ENCODE measurements at regions not wholly inside any gene's neighbourhood (a gene's known extent, or its start where the extent isn't known, plus 50 kb on each side); places are given as distances from the start of the nearest gene placed in this dataset.
"Not testable (repeated sequence)": the region's sequence is repeated elsewhere in the genome, so short reads cannot be mapped to it uniquely, and the experiment has no call there.

DNA sequence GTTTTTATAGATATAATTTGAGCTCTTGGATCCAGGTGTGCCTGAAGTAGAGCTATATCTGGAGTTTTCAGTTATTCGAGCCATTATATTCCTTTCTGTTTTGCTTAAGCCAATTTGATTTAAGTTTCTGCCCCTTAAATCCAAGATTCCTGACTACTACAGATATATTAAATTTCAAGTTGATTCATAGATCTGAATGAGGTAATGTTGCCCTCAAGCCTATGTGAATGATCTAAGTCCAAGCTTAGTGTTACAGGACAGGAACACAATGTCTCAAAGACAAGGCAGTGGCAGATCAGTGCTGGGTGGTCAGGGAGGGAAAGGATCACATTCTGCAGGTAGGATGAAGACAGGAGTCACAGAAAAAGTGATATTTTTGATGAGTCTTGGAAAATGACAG is 75.7 kb upstream of the CTBP2 start:
- H3K9ac ChIP-seq (ENCODE audit: insufficient read depth in 1 of 2, low read length in 2 of 2): no peak overlapping the region
- peaks cover 0 to 4% (median 0%) of the 10 kb centered on the region in 5 donors for H3K4me1 ChIP-seq (ENCODE audit: control insufficient read depth in 5 of 5, insufficient read depth in 5 of 5, low read length in 5 of 5)
- ATAC-seq (ENCODE audit: insufficient read depth, low FRiP score) (no peak), DNase-seq (no peak)
- H3K36me3 ChIP-seq (ENCODE audit: control insufficient read depth in 4 of 4, insufficient read depth in 4 of 4, low read length in 4 of 4): no peaks in the 10 kb centered on the region
- H3K9me3 ChIP-seq (ENCODE audit: control insufficient read depth in 4 of 4, insufficient read depth in 3 of 4, low read length in 3 of 4): peaks cover 0 to 3% (median 0%) of the 10 kb centered on the region in 4 donors
- H3K4me3 ChIP-seq: no peak overlapping the region
- 96 to 97% methylated on average over 1 of the region's 1 CpG for WGBS, 2 donors
- TF ChIP-seq, protein P1, sequence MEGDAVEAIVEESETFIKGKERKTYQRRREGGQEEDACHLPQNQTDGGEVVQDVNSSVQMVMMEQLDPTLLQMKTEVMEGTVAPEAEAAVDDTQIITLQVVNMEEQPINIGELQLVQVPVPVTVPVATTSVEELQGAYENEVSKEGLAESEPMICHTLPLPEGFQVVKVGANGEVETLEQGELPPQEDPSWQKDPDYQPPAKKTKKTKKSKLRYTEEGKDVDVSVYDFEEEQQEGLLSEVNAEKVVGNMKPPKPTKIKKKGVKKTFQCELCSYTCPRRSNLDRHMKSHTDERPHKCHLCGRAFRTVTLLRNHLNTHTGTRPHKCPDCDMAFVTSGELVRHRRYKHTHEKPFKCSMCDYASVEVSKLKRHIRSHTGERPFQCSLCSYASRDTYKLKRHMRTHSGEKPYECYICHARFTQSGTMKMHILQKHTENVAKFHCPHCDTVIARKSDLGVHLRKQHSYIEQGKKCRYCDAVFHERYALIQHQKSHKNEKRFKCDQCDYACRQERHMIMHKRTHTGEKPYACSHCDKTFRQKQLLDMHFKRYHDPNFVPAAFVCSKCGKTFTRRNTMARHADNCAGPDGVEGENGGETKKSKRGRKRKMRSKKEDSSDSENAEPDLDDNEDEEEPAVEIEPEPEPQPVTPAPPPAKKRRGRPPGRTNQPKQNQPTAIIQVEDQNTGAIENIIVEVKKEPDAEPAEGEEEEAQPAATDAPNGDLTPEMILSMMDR (IDR thresholded peaks at IDR 0.05; ENCODE audit: control extremely low read depth, extremely low read depth): no peak
- no peaks in the 10 kb centered on the region for H3K27me3 ChIP-seq (ENCODE audit: control insufficient read depth in 3 of 3, insufficient read depth in 3 of 3, low read length in 2 of 3)
- no peak overlapping the region for H3K27ac ChIP-seq (ENCODE audit: low read depth in 1 of 2, low read length in 1 of 2)

DNA sequence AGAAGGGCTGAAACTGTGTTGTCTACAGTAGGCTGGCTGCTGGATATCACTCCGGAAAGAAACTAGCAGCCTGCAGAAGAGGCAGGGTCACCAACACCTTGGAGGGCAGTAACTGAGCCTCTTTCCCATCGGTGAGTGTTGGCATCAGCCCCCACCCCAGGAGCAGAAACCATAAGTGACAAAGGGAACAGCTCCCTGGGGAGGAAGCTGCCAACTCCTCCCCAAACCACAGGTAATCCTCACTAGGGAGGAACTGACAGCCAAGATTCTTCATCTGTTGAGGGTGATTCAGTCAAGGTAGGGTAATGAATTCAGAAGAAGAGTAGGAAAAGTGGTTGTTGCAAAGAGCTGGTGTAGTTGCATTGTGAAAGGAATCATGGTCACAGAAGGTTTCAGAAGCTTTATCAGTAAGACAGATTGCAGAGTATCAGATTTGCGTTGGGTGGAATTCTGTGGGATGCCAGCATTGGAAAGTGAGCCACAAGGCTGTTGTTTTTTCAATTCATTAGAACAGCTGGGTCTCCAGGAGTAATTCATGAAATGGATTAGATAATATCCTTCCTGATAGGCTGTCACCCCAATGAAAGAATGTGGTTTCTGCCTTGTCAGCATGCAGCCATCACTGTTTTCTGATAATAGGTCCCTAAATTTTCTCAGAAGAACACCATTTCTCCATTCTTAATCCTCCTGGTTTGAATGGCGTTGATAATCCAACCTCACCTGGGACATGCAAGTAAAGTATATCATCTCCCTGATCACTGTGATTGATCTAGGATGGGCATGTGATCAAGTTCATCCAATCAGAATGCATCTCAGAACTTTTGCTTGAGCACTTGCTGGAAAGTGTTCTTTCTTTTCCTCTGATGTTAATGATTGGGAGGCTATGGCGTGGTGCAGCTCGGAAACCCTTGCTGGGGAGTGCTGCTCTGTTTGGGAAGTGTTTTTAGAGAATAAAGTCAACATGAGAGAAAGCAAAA is 75.0 kb upstream of the CTBP2 start:
- Histone ChIP-seq H3K4me3 (no peak overlapping the region), H3K27me3 (ENCODE audit: control insufficient read depth in 3 of 3, insufficient read depth in 3 of 3, low read length in 2 of 3) (no peaks in the 10 kb centered on the region), H3K9ac (ENCODE audit: insufficient read depth in 1 of 2, low read length in 2 of 2) (no peak overlapping the region), H3K27ac (ENCODE audit: low read depth in 1 of 2, low read length in 1 of 2) (no peak overlapping the region), H3K4me1 (ENCODE audit: control insufficient read depth in 5 of 5, insufficient read depth in 5 of 5, low read length in 5 of 5) (peaks cover 0 to 4% (median 0%) of the 10 kb centered on the region in 5 donors), H3K9me3 (ENCODE audit: control insufficient read depth in 4 of 4, insufficient read depth in 3 of 4, low read length in 3 of 4) (peaks cover 0 to 3% (median 0%) of the 10 kb centered on the region in 4 donors), H3K36me3 (ENCODE audit: control insufficient read depth in 4 of 4, insufficient read depth in 4 of 4, low read length in 4 of 4) (no peaks in the 10 kb centered on the region)
- 77 to 80% methylated on average over 6 of the region's 6 CpGs for WGBS, 2 donors
- TF ChIP-seq, protein P1 (IDR thresholded peaks at IDR 0.05; ENCODE audit: control extremely low read depth, extremely low read depth): no peak
- no peak for ATAC-seq (ENCODE audit: insufficient read depth, low FRiP score)
- DNase-seq: no peak

DNA sequence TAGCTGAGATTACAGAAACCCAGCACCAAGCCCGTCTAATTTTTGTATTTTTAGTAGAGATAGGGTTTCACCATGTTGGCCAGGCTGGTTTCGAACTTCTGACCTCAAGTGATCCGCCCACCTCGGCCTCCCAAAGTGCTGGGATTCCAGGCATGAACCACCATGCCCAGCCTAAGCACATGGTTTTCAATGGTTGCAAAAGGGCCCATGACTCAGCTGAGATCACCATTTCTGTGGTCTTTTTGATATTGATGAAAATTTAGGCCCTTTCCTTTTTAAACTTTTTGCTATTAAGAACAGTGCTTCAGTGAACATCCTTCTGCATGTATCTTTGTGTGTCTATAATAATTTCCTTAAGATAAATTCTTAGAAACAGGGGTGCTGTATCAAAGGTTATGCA is 74.2 kb upstream of the CTBP2 start:
- not testable (repeated sequence) for H3K27ac ChIP-seq (ENCODE audit: low read depth in 1 of 2, low read length in 1 of 2); H3K9me3 ChIP-seq (ENCODE audit: control insufficient read depth in 4 of 4, insufficient read depth in 3 of 4, low read length in 3 of 4); ATAC-seq (ENCODE audit: insufficient read depth, low FRiP score); H3K36me3 ChIP-seq (ENCODE audit: control insufficient read depth in 4 of 4, insufficient read depth in 4 of 4, low read length in 4 of 4); H3K4me1 ChIP-seq (ENCODE audit: control insufficient read depth in 5 of 5, insufficient read depth in 5 of 5, low read length in 5 of 5); DNase-seq; H3K27me3 ChIP-seq (ENCODE audit: control insufficient read depth in 3 of 3, insufficient read depth in 3 of 3, low read length in 2 of 3); H3K4me3 ChIP-seq; H3K9ac ChIP-seq (ENCODE audit: insufficient read depth in 1 of 2, low read length in 2 of 2)
- WGBS, 2 donors: 88 to 89% methylated on average over 4 of the region's 4 CpGs

DNA sequence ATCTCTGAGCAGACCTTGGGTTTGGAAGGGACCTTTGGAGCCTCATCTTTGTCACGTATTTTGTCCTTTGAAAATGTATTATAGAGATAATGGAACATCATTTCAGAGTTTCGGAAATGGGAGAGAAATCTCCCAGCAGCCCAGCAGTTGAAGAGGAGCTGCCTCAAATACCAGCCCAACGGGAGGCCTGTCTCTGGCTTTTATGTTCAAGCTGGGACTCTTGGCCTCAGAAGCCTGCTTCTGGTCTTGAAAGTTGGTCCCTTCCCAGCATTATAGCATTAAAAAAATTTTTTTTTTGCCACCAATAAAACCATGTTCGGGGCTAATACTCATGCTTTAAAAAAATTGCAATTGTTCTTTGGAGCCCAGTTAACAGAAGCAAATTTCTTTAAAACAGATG is 73.4 kb upstream of the CTBP2 start:
- TF ChIP-seq, protein P1 (IDR thresholded peaks at IDR 0.05; ENCODE audit: control extremely low read depth, extremely low read depth): no peak
- no peaks in the 10 kb centered on the region for H3K27me3 ChIP-seq (ENCODE audit: control insufficient read depth in 3 of 3, insufficient read depth in 3 of 3, low read length in 2 of 3)
- WGBS, 2 donors: 84 to 85% methylated on average over 4 of the region's 4 CpGs
- peaks cover 0 to 4% (median 0%) of the 10 kb centered on the region in 5 donors for H3K4me1 ChIP-seq (ENCODE audit: control insufficient read depth in 5 of 5, insufficient read depth in 5 of 5, low read length in 5 of 5)
- no peak overlapping the region for H3K4me3 ChIP-seq
- peaks cover 0 to 3% (median 0%) of the 10 kb centered on the region in 4 donors for H3K9me3 ChIP-seq (ENCODE audit: control insufficient read depth in 4 of 4, insufficient read depth in 3 of 4, low read length in 3 of 4)
- DNase-seq (no peak), ATAC-seq (ENCODE audit: insufficient read depth, low FRiP score) (no peak)
- no peak overlapping the region for H3K9ac ChIP-seq (ENCODE audit: insufficient read depth in 1 of 2, low read length in 2 of 2)
- no peaks in the 10 kb centered on the region for H3K36me3 ChIP-seq (ENCODE audit: control insufficient read depth in 4 of 4, insufficient read depth in 4 of 4, low read length in 4 of 4)
- H3K27ac ChIP-seq (ENCODE audit: low read depth in 1 of 2, low read length in 1 of 2): no peak overlapping the region
